ENCODE measurements at regions not wholly inside any gene's neighbourhood (a gene's known extent, or its start where the extent isn't known, plus 50 kb on each side); places are given as distances from the start of the nearest gene placed in this dataset.

DNA sequence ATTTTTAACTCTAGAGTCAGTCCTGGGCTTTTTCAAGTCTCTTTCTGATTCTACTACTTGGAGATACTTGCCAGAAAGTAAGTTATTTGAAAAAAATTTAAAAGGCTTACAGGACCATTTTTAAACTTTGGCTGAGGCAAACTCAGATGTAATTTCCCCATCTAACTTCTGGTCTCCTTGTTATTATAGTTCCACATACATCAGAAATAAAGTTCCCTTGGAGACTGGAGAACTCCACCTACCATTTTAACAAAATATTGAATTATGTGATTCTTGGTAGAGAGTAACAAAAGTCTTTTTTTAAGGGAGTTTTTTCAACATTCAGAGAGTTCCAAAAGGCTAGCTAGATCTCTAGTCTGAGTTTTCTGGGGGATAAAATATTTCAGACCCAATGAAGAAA is 56.3 kb upstream of the SNX2 start:
- TF ChIP-seq POLR2AphosphoS5 (IDR thresholded peaks at IDR 0.05) (no peak), CTCF (IDR thresholded peaks at IDR 0.05) (no peak), POLR2A (IDR thresholded peaks at IDR 0.05) (no peak)

All from stomach (tissue), 4 donors.